ENCODE measurements at regions not wholly inside any gene's neighbourhood (a gene's known extent, or its start where the extent isn't known, plus 50 kb on each side); places are given as distances from the start of the nearest gene placed in this dataset.

DNA sequence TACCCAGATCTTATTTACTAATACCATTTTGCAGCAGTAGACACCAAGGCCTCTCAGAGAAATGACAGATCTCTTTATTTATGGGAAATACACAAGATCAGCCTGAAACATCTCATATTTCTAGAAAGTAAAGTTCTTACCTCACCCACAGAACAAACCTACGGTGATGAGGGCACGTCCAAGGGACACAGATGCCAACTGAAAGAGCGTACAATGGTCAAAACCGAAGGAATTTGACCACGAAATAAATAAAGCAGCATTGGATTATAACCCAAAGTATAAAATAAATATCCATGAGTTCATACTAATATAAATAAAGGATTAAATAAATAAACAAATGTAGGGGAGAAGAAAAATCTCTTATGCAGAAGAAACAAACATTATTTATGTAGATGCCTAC lies 747.0 kb downstream of the TNS3 start:
- Histone ChIP-seq H3K27ac (ENCODE audit: low read depth, low read length, poor library complexity, severe bottlenecking) (no peak overlapping the region), H3K36me3 (ENCODE audit: insufficient read depth, low read length) (no peaks in the 10 kb centered on the region), H2AFZ (ENCODE audit: low read length) (no peak overlapping the region; the same call in 1 of the 2 replicates), H3K79me2 (ENCODE audit: insufficient read depth, low read depth, low read length) (no peaks in the 10 kb centered on the region), H3K4me3 (ENCODE audit: low read depth, low read length, poor library complexity, severe bottlenecking) (no peak overlapping the region), H4K20me1 (ENCODE audit: insufficient read depth, low read length) (no peaks in the 10 kb centered on the region), H3K4me2 (ENCODE audit: low read length) (no peak overlapping the region), H3K9me3 (ENCODE audit: low read length) (no peaks in the 10 kb centered on the region), H3K9me2 (ENCODE audit: insufficient read depth, low read length) (no peaks in the 10 kb centered on the region), H3K4me1 (ENCODE audit: insufficient read depth, low read length, poor library complexity, severe bottlenecking) (no peaks in the 10 kb centered on the region)
- DNase-seq (ENCODE audit: low spot score) = no peak
- intact Hi-C loops (cut with micrococcal nuclease; ENCODE audit: unreplicated experiment) = no loop called here
- TF ChIP-seq, protein P1, sequence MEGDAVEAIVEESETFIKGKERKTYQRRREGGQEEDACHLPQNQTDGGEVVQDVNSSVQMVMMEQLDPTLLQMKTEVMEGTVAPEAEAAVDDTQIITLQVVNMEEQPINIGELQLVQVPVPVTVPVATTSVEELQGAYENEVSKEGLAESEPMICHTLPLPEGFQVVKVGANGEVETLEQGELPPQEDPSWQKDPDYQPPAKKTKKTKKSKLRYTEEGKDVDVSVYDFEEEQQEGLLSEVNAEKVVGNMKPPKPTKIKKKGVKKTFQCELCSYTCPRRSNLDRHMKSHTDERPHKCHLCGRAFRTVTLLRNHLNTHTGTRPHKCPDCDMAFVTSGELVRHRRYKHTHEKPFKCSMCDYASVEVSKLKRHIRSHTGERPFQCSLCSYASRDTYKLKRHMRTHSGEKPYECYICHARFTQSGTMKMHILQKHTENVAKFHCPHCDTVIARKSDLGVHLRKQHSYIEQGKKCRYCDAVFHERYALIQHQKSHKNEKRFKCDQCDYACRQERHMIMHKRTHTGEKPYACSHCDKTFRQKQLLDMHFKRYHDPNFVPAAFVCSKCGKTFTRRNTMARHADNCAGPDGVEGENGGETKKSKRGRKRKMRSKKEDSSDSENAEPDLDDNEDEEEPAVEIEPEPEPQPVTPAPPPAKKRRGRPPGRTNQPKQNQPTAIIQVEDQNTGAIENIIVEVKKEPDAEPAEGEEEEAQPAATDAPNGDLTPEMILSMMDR (conservative IDR thresholded peaks at IDR 0.05; ENCODE audit: low read length) = no peak
- no peak for TF ChIP-seq EZH2phosphoT487 (IDR thresholded peaks at IDR 0.05; ENCODE audit: borderline replicate concordance, low read depth, low read length)
- no TSS peak for BruUV-seq (replicated peaks)
- ChIA-PET POLR2A (no interaction called here), CTCF (ENCODE audit: unreplicated experiment) (no interaction called here)

DNA sequence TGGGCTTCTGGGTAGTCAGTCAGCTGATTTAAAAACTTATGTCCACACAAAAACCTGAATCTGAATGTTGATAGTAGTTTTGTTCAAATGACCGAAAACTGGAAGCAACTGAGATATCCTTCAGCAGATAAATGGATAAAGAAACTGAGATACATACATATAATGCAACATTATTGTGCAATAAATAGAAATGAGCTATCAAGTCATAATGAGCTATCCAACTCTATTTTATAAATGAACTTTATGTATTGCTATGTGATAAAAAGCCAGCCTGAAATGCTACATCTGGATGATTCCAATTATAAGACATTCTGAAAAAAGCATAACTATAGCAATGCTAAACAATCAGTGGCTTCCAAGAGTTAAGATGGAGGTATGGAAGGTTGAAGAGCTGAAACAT lies 748.7 kb downstream of the TNS3 start:
- H3K27ac ChIP-seq (ENCODE audit: low read depth, low read length, poor library complexity, severe bottlenecking) = no peak overlapping the region
- no peaks in the 10 kb centered on the region for H3K9me2 ChIP-seq (ENCODE audit: insufficient read depth, low read length)
- POLR2A ChIA-PET = interaction anchor here (0.6 to 0.7 kb wide), 2 partner anchors 47 to 1350 kb away, joined by 3 read pairs; no protein-coding TSS in a partner anchor
- H3K4me3 ChIP-seq (ENCODE audit: low read depth, low read length, poor library complexity, severe bottlenecking) = no peak overlapping the region
- no peak for DNase-seq (ENCODE audit: low spot score)
- no peak for TF ChIP-seq EZH2phosphoT487 (IDR thresholded peaks at IDR 0.05; ENCODE audit: borderline replicate concordance, low read depth, low read length)
- TF ChIP-seq, protein P1 (conservative IDR thresholded peaks at IDR 0.05; ENCODE audit: low read length) = no peak
- H3K4me2 ChIP-seq (ENCODE audit: low read length) = no peak overlapping the region
- no peaks in the 10 kb centered on the region for H3K9me3 ChIP-seq (ENCODE audit: low read length)
- H3K79me2 ChIP-seq (ENCODE audit: insufficient read depth, low read depth, low read length) = no peaks in the 10 kb centered on the region
- CTCF ChIA-PET (ENCODE audit: unreplicated experiment) = no interaction called here
- no peak overlapping the region for H2AFZ ChIP-seq (ENCODE audit: low read length)
- intact Hi-C loops (cut with micrococcal nuclease; ENCODE audit: unreplicated experiment) = no loop called here
- H3K4me1 ChIP-seq (ENCODE audit: insufficient read depth, low read length, poor library complexity, severe bottlenecking) = no peaks in the 10 kb centered on the region
- H3K36me3 ChIP-seq (ENCODE audit: insufficient read depth, low read length) = no peaks in the 10 kb centered on the region
- no peaks in the 10 kb centered on the region for H4K20me1 ChIP-seq (ENCODE audit: insufficient read depth, low read length)
- no TSS peak for BruUV-seq (replicated peaks)

DNA sequence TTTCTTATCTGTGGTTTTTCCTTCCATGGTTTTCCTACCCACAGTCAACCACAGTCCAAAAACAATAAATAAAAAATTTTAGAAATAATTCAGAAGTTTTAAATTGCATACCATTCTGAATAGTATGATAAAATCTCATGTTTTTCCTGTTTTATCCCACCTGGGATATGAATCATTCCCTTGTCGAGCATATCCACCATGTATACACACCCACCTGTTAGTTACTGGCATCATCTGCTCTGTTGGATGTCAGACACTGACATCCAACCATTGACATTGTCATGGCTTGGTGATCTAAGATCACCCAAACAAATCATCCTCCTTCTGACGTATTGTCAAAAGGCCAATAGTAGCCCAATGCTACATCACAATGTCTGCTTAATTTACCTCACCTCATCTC lies 749.8 kb downstream of the TNS3 start:
- no TSS peak for BruUV-seq (replicated peaks)
- no peak overlapping the region for H2AFZ ChIP-seq (ENCODE audit: low read length)
- H3K79me2 ChIP-seq (ENCODE audit: insufficient read depth, low read depth, low read length) = no peaks in the 10 kb centered on the region
- no peak overlapping the region for H3K4me3 ChIP-seq (ENCODE audit: low read depth, low read length, poor library complexity, severe bottlenecking)
- H4K20me1 ChIP-seq (ENCODE audit: insufficient read depth, low read length) = no peaks in the 10 kb centered on the region
- ChIA-PET POLR2A (interaction anchor here (0.5 kb wide), 1 partner anchor 583 kb away, joined by 4 read pairs; no protein-coding TSS in a partner anchor), CTCF (ENCODE audit: unreplicated experiment) (no interaction called here)
- H3K9me2 ChIP-seq (ENCODE audit: insufficient read depth, low read length) = no peaks in the 10 kb centered on the region
- intact Hi-C loops (cut with micrococcal nuclease; ENCODE audit: unreplicated experiment) = no loop called here
- H3K4me2 ChIP-seq (ENCODE audit: low read length) = no peak overlapping the region
- no peaks in the 10 kb centered on the region for H3K9me3 ChIP-seq (ENCODE audit: low read length)
- no peaks in the 10 kb centered on the region for H3K36me3 ChIP-seq (ENCODE audit: insufficient read depth, low read length)
- DNase-seq (ENCODE audit: low spot score) = no peak
- no peak overlapping the region for H3K27ac ChIP-seq (ENCODE audit: low read depth, low read length, poor library complexity, severe bottlenecking)
- TF ChIP-seq EZH2phosphoT487 (IDR thresholded peaks at IDR 0.05; ENCODE audit: borderline replicate concordance, low read depth, low read length) = no peak
- TF ChIP-seq, protein P1 (conservative IDR thresholded peaks at IDR 0.05; ENCODE audit: low read length) = no peak
- H3K4me1 ChIP-seq (ENCODE audit: insufficient read depth, low read length, poor library complexity, severe bottlenecking) = no peaks in the 10 kb centered on the region
